HL-60 (cell line): ENCODE measurements at regions not wholly inside any gene's neighbourhood (a gene's known extent, or its start where the extent isn't known, plus 50 kb on each side); places are given as distances from the start of the nearest gene placed in this dataset.
"Not testable (repeated sequence)": the region's sequence is repeated elsewhere in the genome, so short reads cannot be mapped to it uniquely, and the experiment has no call there.

Source experiments
- DNase-seq, 2 experiments: peaks; one replicate each; pipeline ENCODE4 v3.0.0-alpha.2; 2010 to 2020; ENCODE audit warnings: low read depth in 1 of 2, low spot score in 1 of 2
- H3K27ac ChIP-seq: fragments of 250-450 bp; sonication (Bioruptor Pico); replicated peaks from 2 replicates; pipeline ENCODE4 v1.5.1; 2020; ENCODE audit warnings: mild to moderate bottlenecking, moderate library complexity
- H3K27me3 ChIP-seq: fragments of 250-450 bp; sonication (Bioruptor Pico); 2 replicates; pipeline ENCODE4 v1.5.1; 2021; ENCODE audit warnings: mild to moderate bottlenecking, moderate library complexity; ENCODE audit not compliant: insufficient read depth, poor library complexity, severe bottlenecking
- H3K4me3 ChIP-seq: replicated peaks from 2 replicates; pipeline ENCODE4 v1.5.1; 2011; ENCODE audit warnings: mild to moderate bottlenecking, control low read depth, low read length; ENCODE audit not compliant: insufficient read depth
- CTCF ChIP-seq: IDR thresholded peaks from one replicate; pipeline ENCODE4 v1.5.1; 2011; ENCODE audit warnings: low read length, control low read depth, inconsistent platforms; ENCODE audit not compliant: insufficient read depth
- GABPA ChIP-seq: IDR thresholded peaks from 2 replicates; pipeline ENCODE4 v1.6.1; 2012; ENCODE audit warnings: low read depth
- POLR2AphosphoS5 ChIP-seq: IDR thresholded peaks from 2 replicates; pipeline ENCODE4 v1.6.1; 2012; ENCODE audit warnings: low read depth
- REST ChIP-seq: IDR thresholded peaks from 2 replicates; pipeline ENCODE4 v1.6.1; 2012; ENCODE audit warnings: low read depth; ENCODE audit not compliant: insufficient replicate concordance
- SPI1 ChIP-seq: IDR thresholded peaks from 2 replicates; pipeline ENCODE4 v1.6.1; 2012; ENCODE audit warnings: low read depth, mild to moderate bottlenecking, borderline replicate concordance

GRCh38 chr10:45515630-45516029 lies 141.6 kb downstream of the ALOX5 start:
- TF ChIP-seq POLR2AphosphoS5 = no peak
- TF ChIP-seq REST = no peak
- TF ChIP-seq GABPA = no peak
- TF ChIP-seq SPI1 = no peak
- no peak for TF ChIP-seq CTCF
- Histone ChIP-seq H3K27ac (no peak overlapping the region), H3K4me3 (no peak overlapping the region), H3K27me3 (no peaks in the 10 kb centered on the region)
- no peak for DNase-seq

GRCh38 chr10:45514291-45515270 lies 140.6 kb downstream of the ALOX5 start:
- Histone ChIP-seq H3K27me3 (no peaks in the 10 kb centered on the region), H3K4me3 (no peak overlapping the region), H3K27ac (no peak overlapping the region)
- no peak for DNase-seq
- TF ChIP-seq SPI1 (no peak), CTCF (no peak), POLR2AphosphoS5 (no peak), REST (no peak), GABPA (no peak)

- Histone ChIP-seq H3K27ac (no peak overlapping the region), H3K27me3 (no peaks in the 10 kb centered on the region), H3K4me3 (no peak overlapping the region)
- DNase-seq = no peak
- TF ChIP-seq GABPA = no peak
- TF ChIP-seq POLR2AphosphoS5 = no peak
- TF ChIP-seq SPI1 = no peak
These were observed 139.5 kb downstream of the ALOX5 start for GRCh38 chr10:45513551-45513950.

GRCh38 chr10:45511926-45512325 lies 137.9 kb downstream of the ALOX5 start:
- H3K27me3 ChIP-seq, H3K27ac ChIP-seq, H3K4me3 ChIP-seq, DNase-seq: not testable (repeated sequence)

- H3K27me3 ChIP-seq = no peaks in the 10 kb centered on the region
- no peak for TF ChIP-seq CTCF
- no peak for TF ChIP-seq SPI1
- TF ChIP-seq POLR2AphosphoS5 = no peak
- TF ChIP-seq REST = no peak
- TF ChIP-seq GABPA = no peak
- H3K4me3 ChIP-seq = no peak overlapping the region
- no peak for DNase-seq
- H3K27ac ChIP-seq = no peak overlapping the region
These were observed 135.5 kb downstream of the ALOX5 start for GRCh38 chr10:45509491-45509890.
